C4-2B (cell line): ENCODE measurements at regions not wholly inside any gene's neighbourhood (a gene's known extent, or its start where the extent isn't known, plus 50 kb on each side); places are given as distances from the start of the nearest gene placed in this dataset.

ENCODE experiments used
- CTCF ChIP-seq: fragments of 450-650 bp; conservative IDR thresholded peaks from 2 replicates; pipeline ENCODE4 v1.5.1; 2017; ENCODE audit warnings: mild to moderate bottlenecking
- ZFX ChIP-seq: fragments of 450-650 bp; IDR thresholded peaks from 2 replicates; pipeline ENCODE4 v1.6.1; 2017

GRCh38 chr3:127091376-127091775 is 101.6 kb upstream of the PRR23E start:
- TF ChIP-seq CTCF (no peak), ZFX (no peak)
